HL-60 (cell line): ENCODE measurements at regions not wholly inside any gene's neighbourhood (a gene's known extent, or its start where the extent isn't known, plus 50 kb on each side); places are given as distances from the start of the nearest gene placed in this dataset.

Experiments used
- CTCF ChIP-seq: IDR thresholded peaks from one replicate; pipeline ENCODE4 v1.5.1; 2011; ENCODE audit warnings: low read length, control low read depth, inconsistent platforms; ENCODE audit not compliant: insufficient read depth
- POLR2AphosphoS5 ChIP-seq: IDR thresholded peaks from 2 replicates; pipeline ENCODE4 v1.6.1; 2012; ENCODE audit warnings: low read depth
- REST ChIP-seq: IDR thresholded peaks from 2 replicates; pipeline ENCODE4 v1.6.1; 2012; ENCODE audit warnings: low read depth; ENCODE audit not compliant: insufficient replicate concordance
- SPI1 ChIP-seq: IDR thresholded peaks from 2 replicates; pipeline ENCODE4 v1.6.1; 2012; ENCODE audit warnings: low read depth, mild to moderate bottlenecking, borderline replicate concordance

GRCh38 chr9:120080849-120081248 lies 499.1 kb downstream of the CDK5RAP2 start:
- no peak for TF ChIP-seq CTCF
- TF ChIP-seq REST = no peak
- no peak for TF ChIP-seq POLR2AphosphoS5
- TF ChIP-seq SPI1 = no peak
